HL-60 (cell line): ENCODE measurements at regions not wholly inside any gene's neighbourhood (a gene's known extent, or its start where the extent isn't known, plus 50 kb on each side); places are given as distances from the start of the nearest gene placed in this dataset.

Source experiments
- DNase-seq, 2 experiments: peaks; one replicate each; pipeline ENCODE4 v3.0.0-alpha.2; 2010 to 2020; ENCODE audit warnings: low read depth in 1 of 2, low spot score in 1 of 2
- H3K27ac ChIP-seq: fragments of 250-450 bp; sonication (Bioruptor Pico); replicated peaks from 2 replicates; pipeline ENCODE4 v1.5.1; 2020; ENCODE audit warnings: mild to moderate bottlenecking, moderate library complexity
- H3K27me3 ChIP-seq: fragments of 250-450 bp; sonication (Bioruptor Pico); 2 replicates; pipeline ENCODE4 v1.5.1; 2021; ENCODE audit warnings: mild to moderate bottlenecking, moderate library complexity; ENCODE audit not compliant: insufficient read depth, poor library complexity, severe bottlenecking
- H3K4me3 ChIP-seq: replicated peaks from 2 replicates; pipeline ENCODE4 v1.5.1; 2011; ENCODE audit warnings: mild to moderate bottlenecking, control low read depth, low read length; ENCODE audit not compliant: insufficient read depth
- CTCF ChIP-seq: IDR thresholded peaks from one replicate; pipeline ENCODE4 v1.5.1; 2011; ENCODE audit warnings: low read length, control low read depth, inconsistent platforms; ENCODE audit not compliant: insufficient read depth
- GABPA ChIP-seq: IDR thresholded peaks from 2 replicates; pipeline ENCODE4 v1.6.1; 2012; ENCODE audit warnings: low read depth
- POLR2AphosphoS5 ChIP-seq: IDR thresholded peaks from 2 replicates; pipeline ENCODE4 v1.6.1; 2012; ENCODE audit warnings: low read depth
- REST ChIP-seq: IDR thresholded peaks from 2 replicates; pipeline ENCODE4 v1.6.1; 2012; ENCODE audit warnings: low read depth; ENCODE audit not compliant: insufficient replicate concordance
- SPI1 ChIP-seq: IDR thresholded peaks from 2 replicates; pipeline ENCODE4 v1.6.1; 2012; ENCODE audit warnings: low read depth, mild to moderate bottlenecking, borderline replicate concordance

DNA sequence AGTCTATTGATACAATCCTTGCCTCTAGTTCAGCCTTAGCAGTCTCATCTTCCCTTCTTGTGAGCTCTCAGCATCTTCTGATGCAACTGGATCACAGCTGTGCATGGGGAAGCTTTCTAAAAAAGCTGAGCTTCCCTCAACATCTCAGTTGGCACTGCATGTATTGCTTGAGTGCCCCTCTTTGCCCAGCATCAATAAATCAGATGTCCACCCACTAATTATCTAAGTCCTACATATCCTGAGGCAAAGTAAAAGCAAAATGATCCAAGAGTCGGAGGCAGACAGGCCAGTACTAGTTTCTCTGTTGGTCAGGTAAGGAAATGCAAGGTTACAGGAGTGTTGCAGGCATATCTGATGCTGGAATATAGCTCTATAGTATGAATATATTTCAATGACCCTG is 334.5 kb upstream of the NCAM1 start:
- Histone ChIP-seq H3K27ac (no peak overlapping the region), H3K27me3 (no peaks in the 10 kb centered on the region), H3K4me3 (no peak overlapping the region)
- DNase-seq: no peak
- TF ChIP-seq CTCF (no peak), REST (no peak), SPI1 (no peak), GABPA (no peak), POLR2AphosphoS5 (no peak)

DNA sequence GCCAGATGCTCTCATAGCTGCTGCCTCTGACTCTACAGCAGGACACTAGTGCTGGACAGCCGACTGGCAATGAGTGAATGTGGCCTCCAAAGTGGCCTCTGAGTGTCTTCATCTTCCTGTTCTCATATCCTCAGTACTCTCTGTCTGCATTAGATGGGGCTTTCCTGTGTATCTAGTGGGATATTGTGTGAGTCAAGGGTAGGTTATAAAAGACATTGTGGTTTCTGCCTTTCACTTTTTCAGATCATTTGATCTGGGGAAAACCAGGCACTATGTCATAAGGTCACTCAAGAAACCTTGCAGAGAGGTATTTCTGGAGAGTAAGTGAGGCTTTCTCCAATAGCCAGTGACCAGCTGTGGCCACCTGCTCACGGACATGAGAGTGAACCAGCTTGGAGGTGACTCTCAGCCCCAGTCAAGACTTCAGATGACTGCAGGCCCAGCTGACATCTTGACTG is 333.6 kb upstream of the NCAM1 start:
- Histone ChIP-seq H3K4me3 (no peak overlapping the region), H3K27ac (no peak overlapping the region), H3K27me3 (no peaks in the 10 kb centered on the region)
- DNase-seq: no peak
- TF ChIP-seq CTCF (no peak), GABPA (no peak), SPI1 (no peak), POLR2AphosphoS5 (no peak), REST (no peak)

DNA sequence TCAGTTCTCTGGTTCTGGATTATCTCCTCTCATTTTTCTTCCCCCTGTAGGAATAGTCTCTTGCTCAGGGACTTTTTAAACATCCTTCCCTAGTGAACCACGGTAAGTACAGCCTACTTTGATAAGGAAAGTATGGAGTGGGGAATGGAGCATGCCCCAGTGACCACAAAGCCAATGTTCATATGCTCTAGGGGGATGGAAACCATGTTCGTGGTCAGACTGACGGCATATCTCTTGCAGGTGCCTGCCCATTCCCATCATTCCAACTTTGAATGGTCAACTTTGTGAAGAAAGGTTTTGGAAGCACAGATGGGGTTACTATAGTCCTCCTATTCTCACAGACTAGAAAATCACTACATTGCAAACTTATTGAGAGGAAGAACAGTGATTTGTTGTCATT is 332.5 kb upstream of the NCAM1 start:
- no peaks in the 10 kb centered on the region for H3K27me3 ChIP-seq
- TF ChIP-seq CTCF (no peak), POLR2AphosphoS5 (no peak), SPI1 (no peak), GABPA (no peak), REST (no peak)
- DNase-seq: no peak
- no peak overlapping the region for H3K4me3 ChIP-seq
- no peak overlapping the region for H3K27ac ChIP-seq
